CD4-positive, alpha-beta T cell (primary cell): ENCODE measurements at regions not wholly inside any gene's neighbourhood (a gene's known extent, or its start where the extent isn't known, plus 50 kb on each side); places are given as distances from the start of the nearest gene placed in this dataset.

Experiments used
- ATAC-seq: fragments of 200-7000 bp; cut with Tn5 transposase; one replicate; pipeline ENCODE4 v1.10.0; 2022; ENCODE audit warnings: mild to moderate bottlenecking; ENCODE audit not compliant: poor library complexity
- CTCF ChIA-PET: fragments of 350-600 bp; sonication (Branson Sonifier 250); formaldehyde crosslinking; loops from one replicate; lab custom pipeline; 2021; ENCODE audit warnings: antibody characterized with exemption, inconsistent platforms; lab: Charles Lee
- POLR2A ChIA-PET: fragments of 350-600 bp; sonication (Branson Sonifier 250); formaldehyde crosslinking; loops from one replicate; lab custom pipeline; 2021; ENCODE audit warnings: antibody characterized with exemption, inconsistent platforms; lab: Charles Lee
- DNase-seq, 14 experiments: peaks; one replicate each; pipeline ENCODE4 v3.0.0-alpha.2; 2013 to 2020; ENCODE audit warnings: mixed read lengths in 2 of 14
- H3K27ac ChIP-seq, 2 donors: one replicate each; pipeline versions ENCODE4 v1.5.1 to v1.7.0; 2013; ENCODE audit warnings: low read length in 2 of 2, low read depth in 1 of 2, mild to moderate bottlenecking in 1 of 2
- H3K27me3 ChIP-seq, 2 experiments: 1 replicate in 1 of 2; 2 replicates in 1 of 2; pipeline versions ENCODE4 v1.6.1 to v1.7.0; 2013; ENCODE audit warnings: low read length in 2 of 2, control low read depth in 1 of 2, mild to moderate bottlenecking in 1 of 2, moderate library complexity in 1 of 2; ENCODE audit not compliant: insufficient read depth in 2 of 2, control insufficient read depth in 1 of 2
- H3K36me3 ChIP-seq: one replicate; pipeline ENCODE4 v1.6.1; 2013; ENCODE audit warnings: low read length, control low read depth; ENCODE audit not compliant: insufficient read depth
- H3K4me1 ChIP-seq: one replicate; pipeline ENCODE4 v1.6.1; 2013; ENCODE audit warnings: low read length, control low read depth; ENCODE audit not compliant: insufficient read depth
- H3K4me3 ChIP-seq: one replicate; pipeline ENCODE4 v1.5.1; 2013; ENCODE audit warnings: mild to moderate bottlenecking, low read length, moderate library complexity
- H3K9me3 ChIP-seq, 2 experiments: 1 replicate in 1 of 2; 2 replicates in 1 of 2; pipeline versions ENCODE4 v1.6.1 to v1.7.0; 2013; ENCODE audit warnings: low read length in 2 of 2, mild to moderate bottlenecking in 2 of 2, control low read depth in 1 of 2, moderate library complexity in 1 of 2; ENCODE audit not compliant: control insufficient read depth in 1 of 2, insufficient read depth in 1 of 2
- H3K27ac Mint-ChIP-seq: one replicate; pipeline ENCODE4 v1.8.0; 2020; ENCODE audit warnings: mixed read lengths
- H3K27me3 Mint-ChIP-seq: one replicate; pipeline ENCODE4 v1.8.0; 2021; ENCODE audit warnings: mixed read lengths
- H3K36me3 Mint-ChIP-seq: one replicate; pipeline ENCODE4 v1.8.0; 2021; ENCODE audit warnings: low read depth, mixed read lengths
- H3K4me1 Mint-ChIP-seq: one replicate; pipeline ENCODE4 v1.8.0; 2021; ENCODE audit warnings: low read depth, mixed read lengths
- H3K4me3 Mint-ChIP-seq: one replicate; pipeline ENCODE4 v1.8.0; 2020; ENCODE audit warnings: mild to moderate bottlenecking, mixed read lengths
- H3K9me3 Mint-ChIP-seq: one replicate; pipeline ENCODE4 v1.8.0; 2020; ENCODE audit warnings: mixed read lengths
- intact Hi-C, 2 experiments: fragments of 100-400 bp; cut with DNase I in 1 of 2; cut with micrococcal nuclease in 1 of 2; formaldehyde crosslinking; loops; one replicate each; pipeline versions ENCODE4 v1.15.1 to v1.9.0; 2023 to 2025; cut with DNase I, micrococcal nuclease
- TF ChIP-seq, protein P1 (sequence below): fragments of 200-600 bp; IDR thresholded peaks from one replicate; pipeline ENCODE4 v1.8.0; 2022; ENCODE audit warnings: antibody characterized with exemption, mild to moderate bottlenecking

DNA sequence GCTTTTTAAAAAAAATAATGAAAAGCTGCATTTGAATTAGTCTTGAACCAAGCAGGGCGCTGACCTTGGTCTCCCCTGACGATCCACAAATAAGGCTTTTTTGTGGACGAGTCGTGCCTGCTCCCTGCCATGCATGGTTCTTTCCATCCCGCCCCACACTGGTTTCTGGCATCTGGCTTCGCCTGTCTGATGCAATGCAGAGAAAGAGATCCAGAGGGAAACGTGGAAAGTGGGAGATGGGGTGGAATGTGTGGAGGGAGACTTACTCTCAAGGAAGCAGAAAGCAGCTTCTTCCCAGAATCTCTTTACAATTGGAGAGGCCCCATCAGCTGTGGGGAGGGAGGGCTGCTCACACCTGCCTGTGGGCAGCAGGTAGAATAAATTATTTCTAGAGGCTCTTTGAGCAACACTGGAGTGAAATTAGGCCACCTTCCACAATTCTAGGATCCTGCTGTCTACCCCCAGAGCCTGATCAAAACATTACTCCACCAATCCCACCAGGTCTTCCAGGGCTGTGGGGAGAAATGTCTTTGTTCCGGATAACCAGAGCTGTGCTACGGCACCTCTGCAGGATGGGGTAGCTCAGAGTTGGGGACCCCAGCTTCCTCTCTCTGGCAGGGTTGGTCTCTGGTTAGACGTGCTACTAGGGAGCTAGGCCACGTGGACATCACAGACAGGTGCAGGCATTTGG lies 183.5 kb downstream of the UQCRFS1 start:
- Histone ChIP-seq H3K27me3 (no peaks in the 10 kb centered on the region), H3K4me3 (no peak overlapping the region), H3K36me3 (no peaks in the 10 kb centered on the region), H3K27ac (no peak overlapping the region), H3K4me1 (no peaks in the 10 kb centered on the region), H3K9me3 (no peaks in the 10 kb centered on the region)
- intact Hi-C loops: no loop called here
- ATAC-seq (no peak), DNase-seq (no peak)
- no peaks in the 10 kb centered on the region for H3K36me3 Mint-ChIP-seq
- CTCF ChIA-PET: no interaction called here
- peaks cover 2% of the 10 kb centered on the region for H3K9me3 Mint-ChIP-seq
- no peaks in the 10 kb centered on the region for H3K27me3 Mint-ChIP-seq
- TF ChIP-seq, protein P1, sequence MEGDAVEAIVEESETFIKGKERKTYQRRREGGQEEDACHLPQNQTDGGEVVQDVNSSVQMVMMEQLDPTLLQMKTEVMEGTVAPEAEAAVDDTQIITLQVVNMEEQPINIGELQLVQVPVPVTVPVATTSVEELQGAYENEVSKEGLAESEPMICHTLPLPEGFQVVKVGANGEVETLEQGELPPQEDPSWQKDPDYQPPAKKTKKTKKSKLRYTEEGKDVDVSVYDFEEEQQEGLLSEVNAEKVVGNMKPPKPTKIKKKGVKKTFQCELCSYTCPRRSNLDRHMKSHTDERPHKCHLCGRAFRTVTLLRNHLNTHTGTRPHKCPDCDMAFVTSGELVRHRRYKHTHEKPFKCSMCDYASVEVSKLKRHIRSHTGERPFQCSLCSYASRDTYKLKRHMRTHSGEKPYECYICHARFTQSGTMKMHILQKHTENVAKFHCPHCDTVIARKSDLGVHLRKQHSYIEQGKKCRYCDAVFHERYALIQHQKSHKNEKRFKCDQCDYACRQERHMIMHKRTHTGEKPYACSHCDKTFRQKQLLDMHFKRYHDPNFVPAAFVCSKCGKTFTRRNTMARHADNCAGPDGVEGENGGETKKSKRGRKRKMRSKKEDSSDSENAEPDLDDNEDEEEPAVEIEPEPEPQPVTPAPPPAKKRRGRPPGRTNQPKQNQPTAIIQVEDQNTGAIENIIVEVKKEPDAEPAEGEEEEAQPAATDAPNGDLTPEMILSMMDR: no peak
- H3K4me1 Mint-ChIP-seq: no peaks in the 10 kb centered on the region
- POLR2A ChIA-PET: no interaction called here
- no peak overlapping the region for H3K27ac Mint-ChIP-seq
- H3K4me3 Mint-ChIP-seq: no peak overlapping the region

DNA sequence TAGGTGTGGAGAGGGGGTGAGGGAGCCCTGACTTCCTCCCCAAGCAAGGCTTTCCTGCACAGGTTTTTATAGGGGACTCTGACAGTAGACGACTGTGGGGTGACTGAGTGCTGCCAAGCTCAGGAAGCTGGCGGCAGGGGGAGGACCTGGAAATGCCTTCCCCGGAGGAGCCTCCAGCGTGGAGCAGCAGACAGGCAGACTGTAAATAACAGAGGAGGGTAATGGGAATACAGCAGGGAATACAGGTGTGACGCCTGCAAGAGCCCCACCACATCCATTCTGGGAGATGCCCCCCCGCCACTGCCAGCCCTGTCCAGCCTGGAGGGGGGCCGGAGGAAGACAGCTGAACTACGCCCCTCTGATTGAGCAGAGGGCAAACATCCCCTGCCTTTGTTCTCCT lies 190.4 kb downstream of the UQCRFS1 start:
- Mint-ChIP-seq H3K27ac (no peak overlapping the region), H3K9me3 (no peaks in the 10 kb centered on the region), H3K27me3 (peaks cover 8% of the 10 kb centered on the region), H3K4me3 (no peak overlapping the region), H3K4me1 (no peaks in the 10 kb centered on the region), H3K36me3 (no peaks in the 10 kb centered on the region)
- no peak overlapping the region for H3K4me3 ChIP-seq
- H3K4me1 ChIP-seq: no peaks in the 10 kb centered on the region
- H3K36me3 ChIP-seq: no peaks in the 10 kb centered on the region
- intact Hi-C loops: no loop called here
- ChIA-PET CTCF (no interaction called here), POLR2A (no interaction called here)
- TF ChIP-seq, protein P1: no peak
- peaks cover 0 to 10% of the 10 kb centered on the region in 2 experiments for H3K9me3 ChIP-seq
- H3K27me3 ChIP-seq: peaks cover 0 to 2% of the 10 kb centered on the region in 2 experiments
- ATAC-seq: no peak
- H3K27ac ChIP-seq: no peak overlapping the region
- no peak for DNase-seq

DNA sequence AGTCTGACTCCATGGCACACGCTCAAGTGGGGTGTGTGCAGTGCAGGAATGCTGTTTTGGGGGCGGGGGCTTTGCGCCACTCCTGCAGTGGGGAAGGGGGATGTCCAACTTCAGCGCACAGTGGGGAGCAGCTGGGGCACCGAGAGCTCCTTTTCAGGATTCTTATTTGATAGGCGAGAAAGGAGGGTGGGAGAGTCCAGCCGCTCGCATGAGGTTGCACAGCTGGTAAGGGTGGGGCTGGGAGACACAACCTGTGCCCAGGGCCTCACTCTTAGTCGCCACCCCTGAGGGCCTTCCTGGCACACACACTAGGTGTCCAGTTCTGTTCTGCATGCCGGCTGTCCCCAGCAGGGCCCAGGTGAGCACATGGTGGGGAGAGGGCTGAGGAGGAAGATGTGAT lies 190.8 kb downstream of the UQCRFS1 start:
- Mint-ChIP-seq H3K27me3 (peaks cover 10% of the 10 kb centered on the region), H3K27ac (no peak overlapping the region), H3K4me1 (no peaks in the 10 kb centered on the region), H3K9me3 (no peaks in the 10 kb centered on the region), H3K36me3 (no peaks in the 10 kb centered on the region), H3K4me3 (no peak overlapping the region)
- no peak for DNase-seq
- POLR2A ChIA-PET: no interaction called here
- CTCF ChIA-PET: no interaction called here
- intact Hi-C loops: no loop called here
- H3K27ac ChIP-seq: no peak overlapping the region
- peaks cover 0 to 12% of the 10 kb centered on the region in 2 experiments for H3K9me3 ChIP-seq
- H3K4me1 ChIP-seq: no peaks in the 10 kb centered on the region
- no peaks in the 10 kb centered on the region for H3K36me3 ChIP-seq
- TF ChIP-seq, protein P1: no peak
- ATAC-seq: no peak
- peaks cover 0 to 2% of the 10 kb centered on the region in 2 experiments for H3K27me3 ChIP-seq
- H3K4me3 ChIP-seq: no peak overlapping the region
